Memory B cell (primary cell): ENCODE measurements at regions not wholly inside any gene's neighbourhood (a gene's known extent, or its start where the extent isn't known, plus 50 kb on each side); places are given as distances from the start of the nearest gene placed in this dataset.

ENCODE experiments used
- ATAC-seq: fragments of 150-1000 bp; cut with Tn5 transposase; 2 replicates; pipeline ENCODE4 v1.10.0; 2021; ENCODE audit warnings: low read depth, mild to moderate bottlenecking, moderate library complexity
- DNase-seq, 2 donors: peaks; one replicate each; pipeline ENCODE4 v3.0.0; 2022; ENCODE audit warnings: low spot score in 2 of 2
- H3K27ac Mint-ChIP-seq: one replicate; pipeline ENCODE4 v1.8.0; 2022; ENCODE audit warnings: mild to moderate bottlenecking, moderate library complexity, mixed read lengths
- H3K27me3 Mint-ChIP-seq: one replicate; pipeline ENCODE4 v1.8.0; 2022; ENCODE audit warnings: mixed read lengths
- H3K36me3 Mint-ChIP-seq: one replicate; pipeline ENCODE4 v1.8.0; 2022; ENCODE audit warnings: mild to moderate bottlenecking, mixed read lengths
- H3K4me1 Mint-ChIP-seq: one replicate; pipeline ENCODE4 v1.8.0; 2022; ENCODE audit warnings: mixed read lengths
- H3K4me3 Mint-ChIP-seq: one replicate; pipeline ENCODE4 v1.8.0; 2022; ENCODE audit warnings: mild to moderate bottlenecking, moderate library complexity, mixed read lengths
- H3K9me3 Mint-ChIP-seq: one replicate; pipeline ENCODE4 v1.8.0; 2022; ENCODE audit warnings: mixed read lengths

DNA sequence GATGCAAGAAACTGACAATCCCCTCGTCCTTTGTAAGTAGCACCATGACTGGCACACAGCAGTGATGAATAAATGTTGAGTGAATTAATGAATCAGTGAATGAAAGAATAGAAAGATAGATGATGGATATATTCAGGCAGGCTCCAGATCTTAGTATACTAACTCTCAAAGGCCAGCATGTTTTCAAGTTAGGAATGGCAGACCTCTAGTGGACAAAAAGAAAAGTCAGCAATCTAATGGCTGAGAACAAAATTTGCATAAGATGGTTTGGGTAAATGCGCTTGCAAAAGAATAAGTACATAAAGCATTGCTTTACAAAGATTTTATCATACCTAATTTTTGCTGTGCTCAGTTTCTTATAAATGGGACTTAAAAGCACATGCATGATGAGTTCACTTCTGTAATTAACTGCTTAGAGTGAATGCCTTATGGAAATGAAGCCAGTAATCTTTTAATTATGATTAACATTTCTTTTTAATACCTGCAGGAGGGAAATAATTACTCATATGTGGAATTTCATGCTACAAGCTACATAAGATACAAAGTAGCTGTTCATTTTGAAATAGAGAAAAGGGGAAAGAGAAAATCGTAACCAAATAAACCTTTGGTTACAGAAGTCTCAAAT, 126.9 kb upstream of the GPRIN3 start:
- peak in 1 of 2 donors; percentile 20 for DNase-seq
- Mint-ChIP-seq H3K27me3 (no peaks in the 10 kb centered on the region), H3K4me3 (no peak overlapping the region), H3K36me3 (no peaks in the 10 kb centered on the region), H3K27ac (no peak overlapping the region), H3K9me3 (no peaks in the 10 kb centered on the region), H3K4me1 (peaks cover 7% of the 10 kb centered on the region)
- ATAC-seq: peak; percentile 67

DNA sequence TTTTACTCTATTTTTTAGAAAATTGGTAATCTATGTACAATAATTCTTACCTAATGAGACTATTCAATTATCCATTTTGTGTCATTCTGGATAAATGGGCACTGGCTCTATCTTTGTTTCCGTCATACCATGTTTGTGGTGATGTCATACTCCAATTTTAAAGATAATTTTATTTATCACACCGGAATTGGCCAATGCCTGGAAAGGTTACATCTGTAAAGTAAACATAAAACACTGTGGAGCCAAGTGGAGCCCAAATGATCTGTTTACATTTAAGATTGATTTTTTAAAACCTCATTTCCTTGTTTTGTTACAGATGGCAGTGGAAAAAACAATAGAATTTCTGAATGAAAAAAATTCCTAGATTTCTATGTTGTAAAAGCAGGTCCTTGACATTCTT, 120.2 kb upstream of the GPRIN3 start:
- Mint-ChIP-seq H3K4me1 (no peaks in the 10 kb centered on the region), H3K36me3 (no peaks in the 10 kb centered on the region), H3K9me3 (no peaks in the 10 kb centered on the region), H3K27me3 (peaks cover 5% of the 10 kb centered on the region), H3K4me3 (no peak overlapping the region), H3K27ac (no peak overlapping the region)
- ATAC-seq: no peak
- no peak for DNase-seq

DNA sequence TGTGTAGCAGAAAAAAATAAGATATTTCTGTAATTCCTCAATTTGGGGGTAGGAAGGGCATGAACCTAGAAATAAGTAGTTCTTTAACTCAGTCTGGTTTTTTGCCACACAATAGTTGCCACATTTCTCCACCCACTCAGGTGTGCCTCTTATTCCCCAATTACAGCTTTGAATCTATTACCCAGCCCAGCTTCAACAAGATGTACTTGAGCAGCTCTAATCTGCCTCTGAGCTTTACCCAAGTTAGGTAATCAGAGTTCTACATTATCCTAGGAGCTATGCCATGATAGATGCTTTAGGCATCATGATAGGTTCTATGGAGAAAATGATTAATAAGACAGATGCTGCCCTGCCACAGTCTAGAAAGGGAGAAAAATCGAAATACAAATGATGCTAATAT, 117.4 kb upstream of the GPRIN3 start:
- ATAC-seq: no peak
- no peaks in the 10 kb centered on the region for H3K36me3 Mint-ChIP-seq
- peaks cover 5% of the 10 kb centered on the region for H3K27me3 Mint-ChIP-seq
- no peaks in the 10 kb centered on the region for H3K4me1 Mint-ChIP-seq
- no peak for DNase-seq
- no peak overlapping the region for H3K4me3 Mint-ChIP-seq
- no peak overlapping the region for H3K27ac Mint-ChIP-seq
- no peaks in the 10 kb centered on the region for H3K9me3 Mint-ChIP-seq

DNA sequence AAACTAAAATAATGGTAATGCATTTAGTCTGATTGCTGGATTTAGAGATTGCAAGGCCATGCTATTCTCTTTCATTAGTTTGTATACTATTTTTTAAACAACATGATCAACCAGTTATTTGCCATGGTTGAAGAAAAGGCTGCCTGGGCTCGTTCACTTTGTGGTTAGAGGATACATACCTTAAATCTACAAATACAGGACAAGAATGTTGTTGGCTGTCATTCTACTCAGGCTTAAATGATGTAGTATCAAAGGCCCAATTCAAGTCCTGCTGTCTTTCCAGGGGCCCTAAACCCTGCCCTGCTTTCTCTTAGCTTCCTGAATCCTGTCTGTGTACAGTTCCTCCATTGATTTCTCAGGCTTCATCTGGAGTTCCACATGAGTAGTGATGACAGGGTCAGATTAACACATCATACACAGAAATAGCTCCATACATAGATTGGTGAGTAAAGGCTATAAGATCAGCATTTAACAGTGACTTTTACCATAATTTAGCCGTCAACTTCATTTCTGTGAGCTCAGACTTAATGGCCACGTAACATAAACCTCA, 114.9 kb upstream of the GPRIN3 start:
- no peak for ATAC-seq
- DNase-seq: no peak
- no peaks in the 10 kb centered on the region for H3K9me3 Mint-ChIP-seq
- no peaks in the 10 kb centered on the region for H3K4me1 Mint-ChIP-seq
- H3K4me3 Mint-ChIP-seq: no peak overlapping the region
- no peak overlapping the region for H3K27ac Mint-ChIP-seq
- peaks cover 4% of the 10 kb centered on the region for H3K27me3 Mint-ChIP-seq
- H3K36me3 Mint-ChIP-seq: no peaks in the 10 kb centered on the region

DNA sequence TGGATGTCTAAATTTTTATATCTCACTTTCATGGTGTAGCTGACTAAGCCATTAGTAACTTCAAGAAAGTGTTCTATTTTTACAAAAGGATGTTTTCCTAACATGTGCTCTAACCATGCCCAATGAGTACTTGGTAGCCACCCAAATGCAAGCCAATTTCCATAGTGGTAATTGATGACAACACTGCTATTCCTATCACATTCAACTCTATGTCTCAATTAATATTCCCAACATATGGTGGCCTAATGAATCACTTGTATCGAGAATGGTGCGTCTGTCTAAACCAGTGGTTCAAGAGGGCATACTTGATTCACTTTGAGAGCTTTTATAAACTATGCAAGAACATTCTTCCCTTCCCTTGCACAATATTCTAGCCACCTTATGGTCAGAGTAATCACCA, 112.9 kb upstream of the GPRIN3 start:
- H3K9me3 Mint-ChIP-seq: no peaks in the 10 kb centered on the region
- H3K36me3 Mint-ChIP-seq: no peaks in the 10 kb centered on the region
- ATAC-seq (no peak), DNase-seq (no peak)
- no peaks in the 10 kb centered on the region for H3K4me1 Mint-ChIP-seq
- no peaks in the 10 kb centered on the region for H3K27me3 Mint-ChIP-seq
- H3K27ac Mint-ChIP-seq: no peak overlapping the region
- H3K4me3 Mint-ChIP-seq: no peak overlapping the region

DNA sequence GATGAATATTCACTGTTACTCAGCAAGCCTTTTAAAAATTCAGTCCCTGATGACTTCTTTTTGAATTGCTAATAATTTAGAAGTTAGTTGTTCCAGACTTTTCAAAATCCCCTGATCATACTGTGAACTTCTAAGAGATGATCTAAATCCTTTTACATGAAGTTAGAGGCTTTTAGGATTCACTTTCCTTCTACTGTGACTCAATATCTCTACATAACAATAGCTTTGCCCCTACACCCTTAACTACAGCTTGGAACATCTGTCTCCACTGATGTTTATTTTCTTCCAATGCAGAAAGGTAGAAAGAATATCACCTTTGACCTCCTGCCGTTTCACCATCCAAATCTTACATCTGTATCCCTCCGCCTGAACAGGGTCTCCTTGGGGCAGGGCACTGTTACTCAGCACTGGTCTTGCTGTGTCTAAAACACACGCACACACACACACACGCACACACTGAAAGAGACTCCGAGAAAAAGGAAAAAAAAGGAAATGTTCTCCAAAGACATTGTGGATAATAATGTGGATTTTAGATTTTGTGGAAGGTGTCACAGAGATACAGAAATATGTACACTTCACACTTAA, 111.6 kb upstream of the GPRIN3 start:
- Mint-ChIP-seq H3K4me1 (no peaks in the 10 kb centered on the region), H3K27ac (no peak overlapping the region), H3K9me3 (no peaks in the 10 kb centered on the region), H3K27me3 (no peaks in the 10 kb centered on the region), H3K36me3 (no peaks in the 10 kb centered on the region), H3K4me3 (no peak overlapping the region)
- ATAC-seq (no peak), DNase-seq (no peak)

DNA sequence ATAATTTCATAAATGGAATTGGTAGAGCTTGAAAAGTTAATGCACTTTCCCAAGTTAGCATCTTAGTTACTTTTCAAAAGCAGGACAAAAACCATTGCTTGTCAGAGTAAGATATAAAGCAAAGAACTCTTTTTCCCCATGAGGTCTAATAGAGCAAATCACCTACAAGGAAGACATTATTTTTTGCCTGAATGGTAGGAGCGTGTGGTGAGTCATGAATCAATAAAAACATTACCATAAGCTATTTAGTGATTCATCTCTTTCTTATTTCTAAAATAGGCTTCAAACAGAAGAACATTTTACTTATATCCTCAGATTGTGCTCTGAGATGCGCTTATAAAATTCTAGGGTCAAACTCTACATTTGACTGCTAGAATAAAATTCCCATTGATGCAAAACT, 109.4 kb upstream of the GPRIN3 start:
- Mint-ChIP-seq H3K36me3 (no peaks in the 10 kb centered on the region), H3K4me3 (no peak overlapping the region), H3K9me3 (no peaks in the 10 kb centered on the region), H3K27ac (no peak overlapping the region), H3K4me1 (no peaks in the 10 kb centered on the region), H3K27me3 (no peaks in the 10 kb centered on the region)
- ATAC-seq (no peak), DNase-seq (no peak)

DNA sequence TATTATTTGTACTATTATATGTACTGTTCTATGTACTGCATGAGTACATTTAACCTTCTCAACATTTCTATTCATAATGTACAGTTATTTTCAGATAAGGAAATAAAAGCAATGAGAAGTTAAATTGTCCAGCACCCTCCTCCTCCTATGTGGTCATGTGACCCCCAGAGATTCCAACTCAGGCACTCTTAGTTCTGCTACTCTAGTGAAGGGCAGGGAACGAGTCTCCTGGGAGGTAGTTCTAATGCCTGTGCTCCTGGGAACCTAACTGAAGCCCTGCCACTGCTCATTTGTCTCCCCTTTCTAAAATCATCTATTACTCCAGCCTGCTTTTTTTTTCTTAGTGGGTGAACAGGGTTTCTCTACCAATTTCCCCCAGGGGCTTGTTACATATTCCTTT, 105.9 kb upstream of the GPRIN3 start:
- H3K27ac Mint-ChIP-seq: no peak overlapping the region
- peaks cover 8% of the 10 kb centered on the region for H3K4me1 Mint-ChIP-seq
- H3K4me3 Mint-ChIP-seq: no peak overlapping the region
- H3K36me3 Mint-ChIP-seq: no peaks in the 10 kb centered on the region
- no peaks in the 10 kb centered on the region for H3K9me3 Mint-ChIP-seq
- DNase-seq (no peak), ATAC-seq (no peak)
- H3K27me3 Mint-ChIP-seq: no peaks in the 10 kb centered on the region

DNA sequence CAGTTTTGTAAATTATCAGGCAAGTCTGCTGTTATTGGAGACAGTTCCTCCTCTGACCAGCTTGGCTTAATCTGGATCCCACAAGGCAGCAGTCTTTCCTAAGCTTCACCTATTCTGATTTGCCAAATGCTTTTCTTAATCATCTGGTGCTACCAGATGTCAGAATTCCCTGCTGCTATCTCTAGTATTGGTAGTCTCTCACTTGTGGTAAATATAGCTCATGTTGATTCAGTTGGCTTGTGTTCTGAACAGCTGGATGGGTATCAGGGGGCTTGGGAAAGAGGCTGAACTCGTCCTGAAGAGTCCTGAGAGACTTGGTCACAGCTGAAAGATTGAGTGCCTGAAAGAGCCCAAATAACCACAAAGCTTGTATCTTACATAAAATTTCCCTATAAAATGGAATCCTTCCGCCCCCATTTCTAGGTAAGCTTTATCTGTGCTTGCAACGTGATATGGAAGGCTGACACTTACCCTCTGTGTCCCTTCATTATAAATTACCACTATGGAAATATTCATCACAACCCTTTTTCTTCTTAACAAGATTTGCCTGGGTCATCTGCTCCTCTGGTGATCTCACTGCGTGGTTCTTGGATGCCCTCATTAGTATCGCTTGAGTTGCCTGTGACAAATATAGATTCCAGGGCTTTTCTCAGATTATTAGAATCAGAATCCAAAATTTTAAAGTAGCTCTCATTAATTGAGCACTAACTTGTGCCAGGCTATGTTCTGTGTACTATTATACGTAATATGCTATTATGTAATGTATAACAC, 104.1 kb upstream of the GPRIN3 start:
- no peak for ATAC-seq
- H3K4me3 Mint-ChIP-seq: no peak overlapping the region

DNA sequence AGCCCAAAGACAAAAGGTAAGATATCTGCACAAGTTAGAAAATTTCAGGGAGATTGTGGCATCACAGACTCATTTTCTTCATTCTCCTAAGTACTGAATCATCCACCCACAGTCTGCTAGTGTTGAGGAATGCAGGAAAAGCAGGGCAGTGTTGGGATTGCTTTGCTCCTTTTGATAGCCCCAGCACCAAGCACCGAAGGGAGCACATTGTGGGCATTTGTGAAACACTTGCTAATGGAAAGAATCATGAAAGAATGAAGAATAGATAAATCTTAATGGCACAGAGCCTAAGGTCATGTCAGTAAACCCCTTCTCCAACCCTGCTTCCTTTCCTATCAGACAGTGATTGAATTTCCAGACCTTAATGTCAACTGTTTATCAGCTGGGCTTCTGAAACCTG, 103.1 kb upstream of the GPRIN3 start:
- Mint-ChIP-seq H3K4me1 (peaks cover 8% of the 10 kb centered on the region), H3K4me3 (no peak overlapping the region), H3K27me3 (no peaks in the 10 kb centered on the region), H3K9me3 (peaks cover 3% of the 10 kb centered on the region), H3K36me3 (no peaks in the 10 kb centered on the region), H3K27ac (no peak overlapping the region)
- no peak for ATAC-seq
- DNase-seq: no peak

More for the DNA sequence above, 104.1 kb upstream of the GPRIN3 start:
- Mint-ChIP-seq H3K27ac (no peak overlapping the region), H3K9me3 (peaks cover 3% of the 10 kb centered on the region), H3K27me3 (no peaks in the 10 kb centered on the region), H3K36me3 (no peaks in the 10 kb centered on the region), H3K4me1 (peaks cover 8% of the 10 kb centered on the region)
- no peak for DNase-seq

DNA sequence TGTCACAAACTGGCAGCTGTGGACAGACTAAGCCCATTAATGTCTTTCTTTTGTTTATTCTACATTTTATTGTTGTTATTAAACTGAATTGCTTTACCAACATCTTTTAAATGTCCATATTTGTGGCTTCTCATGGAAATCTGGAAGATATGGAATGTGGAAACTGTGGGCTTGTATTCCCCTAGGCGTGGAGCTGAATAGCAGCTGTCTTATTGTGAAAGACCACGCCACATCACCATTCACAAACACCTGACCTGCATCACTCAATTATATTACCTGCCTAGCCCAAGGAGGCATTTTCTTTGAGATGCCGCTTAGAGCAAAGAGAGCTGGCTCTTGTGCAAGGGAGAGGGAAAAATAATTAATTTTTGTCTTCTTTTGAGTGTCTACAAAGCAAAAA, 96.9 kb upstream of the GPRIN3 start:
- Mint-ChIP-seq H3K4me3 (no peak overlapping the region), H3K27ac (no peak overlapping the region), H3K36me3 (no peaks in the 10 kb centered on the region), H3K27me3 (no peaks in the 10 kb centered on the region), H3K4me1 (peaks cover 3% of the 10 kb centered on the region), H3K9me3 (peaks cover 3% of the 10 kb centered on the region)
- DNase-seq (no peak), ATAC-seq (no peak)

DNA sequence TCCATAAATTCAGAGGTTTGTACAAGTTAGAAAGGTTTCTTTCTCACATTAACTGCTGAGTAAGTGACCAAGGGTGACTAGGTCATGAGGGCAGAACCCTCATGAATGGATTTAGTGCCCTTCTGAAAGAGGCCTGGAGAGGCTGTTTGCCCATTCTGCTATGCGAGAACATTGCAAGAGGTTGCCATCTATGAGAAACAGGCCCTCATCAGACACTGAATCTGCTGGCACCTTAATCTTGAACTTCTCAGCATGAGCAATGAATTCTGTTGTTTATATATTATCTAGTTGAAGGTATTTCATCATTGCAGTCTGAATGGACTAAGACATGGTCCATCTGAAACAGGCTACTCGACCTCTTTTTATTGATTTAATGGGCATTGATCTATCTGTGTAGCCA, 96.2 kb upstream of the GPRIN3 start:
- ATAC-seq (no peak), DNase-seq (no peak)
- H3K9me3 Mint-ChIP-seq: peaks cover 3% of the 10 kb centered on the region
- no peak overlapping the region for H3K27ac Mint-ChIP-seq
- H3K27me3 Mint-ChIP-seq: no peaks in the 10 kb centered on the region
- H3K4me1 Mint-ChIP-seq: no peaks in the 10 kb centered on the region
- no peak overlapping the region for H3K4me3 Mint-ChIP-seq
- H3K36me3 Mint-ChIP-seq: no peaks in the 10 kb centered on the region

DNA sequence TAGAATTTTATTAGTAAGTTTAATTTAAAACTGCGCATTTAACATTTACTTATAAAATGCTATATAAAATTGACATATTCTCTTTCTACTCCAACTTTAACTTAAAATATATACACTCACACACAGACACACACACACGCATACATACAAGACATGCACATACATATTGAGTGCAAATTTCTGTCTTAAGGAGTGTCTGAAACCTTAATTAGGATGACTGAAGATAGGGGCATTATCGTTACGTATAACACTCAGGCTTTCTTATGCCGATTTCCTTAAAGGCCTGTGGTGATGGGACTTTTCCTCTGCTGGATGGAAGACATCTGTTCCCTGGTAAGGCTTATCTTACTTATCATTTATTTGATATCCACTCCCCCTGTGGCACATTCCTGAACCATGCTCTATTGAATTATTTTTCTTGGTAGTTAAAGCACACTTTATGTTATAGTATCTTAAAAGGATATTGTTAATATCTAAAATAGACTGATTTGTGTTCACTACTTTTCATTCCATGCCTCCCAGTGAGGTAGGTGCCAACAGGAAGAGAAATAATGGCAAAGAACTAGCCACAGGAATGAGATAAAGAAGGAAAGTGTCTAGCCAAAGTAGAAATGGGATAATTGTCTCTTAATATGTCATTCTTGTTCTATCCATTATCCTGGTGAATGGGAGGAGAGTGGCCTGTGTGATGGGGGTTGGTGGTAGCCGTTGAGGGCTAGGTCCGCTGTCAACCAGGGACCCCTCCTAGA, 92.9 kb upstream of the GPRIN3 start:
- Mint-ChIP-seq H3K36me3 (no peaks in the 10 kb centered on the region), H3K27me3 (no peaks in the 10 kb centered on the region), H3K4me3 (no peak overlapping the region), H3K9me3 (no peaks in the 10 kb centered on the region), H3K27ac (no peak overlapping the region), H3K4me1 (no peaks in the 10 kb centered on the region)
- no peak for ATAC-seq
- DNase-seq: no peak

DNA sequence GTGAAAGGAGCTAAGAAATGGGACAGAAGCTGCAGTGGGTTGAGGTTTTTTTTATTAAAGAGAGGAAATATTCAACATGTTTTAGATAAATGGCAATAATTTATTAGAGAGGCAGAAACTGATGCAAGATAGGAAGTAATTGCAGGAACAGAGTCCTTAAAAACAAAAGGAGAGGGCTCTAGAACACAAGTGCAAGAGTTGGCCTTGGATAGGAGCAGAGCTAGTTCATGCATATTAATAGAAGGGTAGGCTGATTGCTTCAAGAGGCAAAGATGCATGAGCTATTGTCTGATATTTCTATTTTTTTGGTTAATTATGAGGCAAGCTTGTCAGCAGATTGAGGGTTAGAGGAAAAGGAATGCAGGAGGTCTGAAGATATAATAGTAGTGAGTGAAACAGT, 91.0 kb upstream of the GPRIN3 start:
- ATAC-seq (no peak), DNase-seq (no peak)
- H3K36me3 Mint-ChIP-seq: no peaks in the 10 kb centered on the region
- H3K27ac Mint-ChIP-seq: no peak overlapping the region
- H3K27me3 Mint-ChIP-seq: no peaks in the 10 kb centered on the region
- no peaks in the 10 kb centered on the region for H3K9me3 Mint-ChIP-seq
- no peaks in the 10 kb centered on the region for H3K4me1 Mint-ChIP-seq
- no peak overlapping the region for H3K4me3 Mint-ChIP-seq
